SU-DHL-6 (cell line): ENCODE measurements at regions not wholly inside any gene's neighbourhood (a gene's known extent, or its start where the extent isn't known, plus 50 kb on each side); places are given as distances from the start of the nearest gene placed in this dataset.

Source experiments
- H2AFZ ChIP-seq: fragments of 200-600 bp; sonication (generic); 2 replicates; pipeline ENCODE4 v1.6.1; 2014; ENCODE audit warnings: low read depth, mild to moderate bottlenecking, moderate library complexity, mixed read lengths, antibody characterized with exemption, low read length; ENCODE audit not compliant: severe bottlenecking
- H3F3A ChIP-seq: fragments of 200-600 bp; shearing (Covaris generic); 2 replicates; pipeline ENCODE4 v1.6.0; 2016; ENCODE audit warnings: antibody characterized with exemption, mild to moderate bottlenecking; ENCODE audit not compliant: insufficient read depth
- H3K27ac ChIP-seq: fragments of 200-600 bp; sonication (generic); 2 replicates; pipeline ENCODE4 v1.5.1; 2016; ENCODE audit warnings: low read depth, mild to moderate bottlenecking, low read length, moderate library complexity, mixed read lengths
- H3K27me3 ChIP-seq: fragments of 200-600 bp; sonication (generic), shearing (Covaris generic); 2 replicates; pipeline ENCODE4 v1.6.0; 2014; ENCODE audit warnings: mild to moderate bottlenecking, low read length
- H3K36me3 ChIP-seq: fragments of 200-600 bp; sonication (generic); 2 replicates; pipeline ENCODE4 v1.6.1; 2014; ENCODE audit warnings: mild to moderate bottlenecking, low read length, mixed read lengths
- H3K4me2 ChIP-seq: fragments of 300-600, 200-600 bp; shearing (Covaris generic), sonication (generic); 2 replicates; pipeline ENCODE4 v1.6.0; 2014; ENCODE audit warnings: low read length, low read depth, mild to moderate bottlenecking; ENCODE audit not compliant: poor library complexity, severe bottlenecking
- H3K4me3 ChIP-seq: fragments of 200-600 bp; sonication (generic); 2 replicates; pipeline ENCODE4 v1.5.1; 2014; ENCODE audit warnings: antibody characterized with exemption, low read length, mild to moderate bottlenecking, mixed read lengths; ENCODE audit not compliant: insufficient read depth, poor library complexity, severe bottlenecking
- H3K79me2 ChIP-seq: fragments of 200-600 bp; sonication (generic); 2 replicates; pipeline ENCODE4 v1.6.1; 2014; ENCODE audit warnings: mild to moderate bottlenecking, low read length, moderate library complexity; ENCODE audit not compliant: insufficient read depth
- H3K9ac ChIP-seq: fragments of 200-600 bp; sonication (generic); 2 replicates; pipeline ENCODE4 v1.7.0; 2014; ENCODE audit warnings: mild to moderate bottlenecking, low read length
- H3K9me2 ChIP-seq: fragments of 200-600 bp; sonication (generic); replicated peaks from 2 replicates; pipeline ENCODE4 v1.6.1; 2014; ENCODE audit warnings: low read length; ENCODE audit not compliant: insufficient read depth
- H3K9me3 ChIP-seq: fragments of 200-600 bp; sonication (generic); 2 replicates; pipeline ENCODE4 v1.6.1; 2014; ENCODE audit warnings: low read length, mixed read lengths; ENCODE audit not compliant: insufficient read depth
- H4K20me1 ChIP-seq: fragments of 200-600 bp; sonication (generic); 2 replicates; pipeline ENCODE4 v1.6.1; 2014; ENCODE audit warnings: low read depth, mild to moderate bottlenecking, antibody characterized with exemption, low read length, moderate library complexity, mixed read lengths
- CTCF ChIP-seq: fragments of 200-600 bp; sonication (generic); IDR thresholded peaks from one replicate; pipeline ENCODE4 v1.5.1; 2017; ENCODE audit warnings: antibody characterized with exemption, mild to moderate bottlenecking, low read length, moderate library complexity; ENCODE audit not compliant: insufficient read depth, poor library complexity, severe bottlenecking
- EZH2phosphoT487 ChIP-seq: fragments of 200-600 bp; sonication (generic), shearing (Covaris generic); conservative IDR thresholded peaks from 2 replicates; pipeline ENCODE4 v1.6.1; 2018; ENCODE audit warnings: mild to moderate bottlenecking, antibody characterized with exemption, low read length, moderate library complexity, mixed read lengths

- TF ChIP-seq CTCF (no peak), EZH2phosphoT487 (no peak)
- H3K4me2 ChIP-seq = no peak overlapping the region
Observed at GRCh38 chr13:85509512-85509911, 289.7 kb downstream of the SLITRK6 start.

DNA sequence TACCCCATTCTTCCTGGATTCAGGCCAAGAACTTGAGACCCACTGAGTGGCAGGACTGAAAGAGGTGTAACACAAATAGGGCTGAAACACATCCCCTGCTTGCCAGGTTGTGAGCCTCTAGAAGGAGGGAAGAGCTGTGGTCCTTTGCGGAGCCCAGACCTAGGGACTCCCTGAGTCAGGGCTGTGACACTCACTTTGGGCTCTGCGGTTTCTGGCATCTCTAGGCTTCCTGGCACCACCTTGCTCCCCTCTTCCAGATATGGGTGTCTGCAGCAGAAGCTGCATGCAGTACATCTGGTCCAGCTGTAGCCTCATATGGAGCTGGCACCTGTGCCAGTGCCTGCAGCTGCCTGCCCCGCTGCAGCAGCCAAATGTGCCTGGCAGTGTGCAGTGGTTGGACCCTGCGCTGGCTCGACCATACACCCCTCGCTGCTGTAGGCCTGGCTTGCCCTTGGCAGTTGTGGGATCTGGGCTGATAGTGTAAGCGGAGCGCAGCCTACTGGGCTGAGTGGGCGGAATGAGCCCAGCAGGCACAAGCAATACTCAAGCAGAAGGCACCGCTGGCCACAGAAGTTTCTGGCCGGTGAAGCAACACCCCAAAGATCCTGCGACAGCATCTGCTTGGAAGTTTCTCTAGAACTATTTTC lies 290.4 kb downstream of the SLITRK6 start:
- Histone ChIP-seq H4K20me1 (no peaks in the 10 kb centered on the region), H3K79me2 (no peaks in the 10 kb centered on the region), H3K27ac (no peak overlapping the region), H3K27me3 (no peaks in the 10 kb centered on the region), H3K4me2 (no peak overlapping the region), H3K9ac (no peak overlapping the region), H3K4me3 (no peak overlapping the region), H3F3A (no peaks in the 10 kb centered on the region), H3K36me3 (no peaks in the 10 kb centered on the region), H3K9me3 (no peaks in the 10 kb centered on the region), H2AFZ (no peak overlapping the region), H3K9me2 (peaks cover 4% of the 10 kb centered on the region; the same call in 1 of the 2 replicates)
- TF ChIP-seq CTCF = no peak
- TF ChIP-seq EZH2phosphoT487 = no peak

More at GRCh38 chr13:85509512-85509911, 289.7 kb downstream of the SLITRK6 start:
- no peak overlapping the region for H3K9ac ChIP-seq
- H3K36me3 ChIP-seq = no peaks in the 10 kb centered on the region
- no peaks in the 10 kb centered on the region for H3K27me3 ChIP-seq
- H3K4me3 ChIP-seq = no peak overlapping the region
- H3K9me2 ChIP-seq = peaks cover 4% of the 10 kb centered on the region; the same call in 1 of the 2 replicates
- H2AFZ ChIP-seq = no peak overlapping the region
- H3F3A ChIP-seq = no peaks in the 10 kb centered on the region
- no peaks in the 10 kb centered on the region for H3K9me3 ChIP-seq
- no peak overlapping the region for H3K27ac ChIP-seq
- no peaks in the 10 kb centered on the region for H3K79me2 ChIP-seq
- no peaks in the 10 kb centered on the region for H4K20me1 ChIP-seq

- no peaks in the 10 kb centered on the region for H3F3A ChIP-seq
- H3K4me3 ChIP-seq = no peak overlapping the region
- TF ChIP-seq EZH2phosphoT487 = no peak
- TF ChIP-seq CTCF = no peak
- H3K27ac ChIP-seq = no peak overlapping the region
- H3K79me2 ChIP-seq = no peaks in the 10 kb centered on the region
- H3K27me3 ChIP-seq = no peaks in the 10 kb centered on the region
- no peak overlapping the region for H2AFZ ChIP-seq
- H3K9me2 ChIP-seq = no peaks in the 10 kb centered on the region
- no peaks in the 10 kb centered on the region for H3K9me3 ChIP-seq
- H3K9ac ChIP-seq = no peak overlapping the region
- no peaks in the 10 kb centered on the region for H3K36me3 ChIP-seq
- H4K20me1 ChIP-seq = no peaks in the 10 kb centered on the region
- no peak overlapping the region for H3K4me2 ChIP-seq
Observed at GRCh38 chr13:85503797-85504196, 295.4 kb downstream of the SLITRK6 start.
